ENCODE measurements at regions not wholly inside any gene's neighbourhood (a gene's known extent, or its start where the extent isn't known, plus 50 kb on each side); places are given as distances from the start of the nearest gene placed in this dataset.
"Not testable (repeated sequence)": the region's sequence is repeated elsewhere in the genome, so short reads cannot be mapped to it uniquely, and the experiment has no call there.

- H3K27ac ChIP-seq (ENCODE audit: insufficient read depth in 1 of 2, low read depth in 1 of 2, low read length in 2 of 2, poor library complexity in 1 of 2, severe bottlenecking in 2 of 2), result no peak overlapping the region
- 95% methylated on average over 5 of the region's 5 CpGs for WGBS (ENCODE audit: insufficient coverage)
- no peaks in the 10 kb centered on the region for H3K36me3 ChIP-seq (ENCODE audit: control insufficient read depth in 4 of 4, insufficient read depth in 4 of 4, low read length in 3 of 4)
- H3K9me3 ChIP-seq (ENCODE audit: control extremely low read depth in 1 of 5, control insufficient read depth in 4 of 5, insufficient read depth in 2 of 5, low read depth in 1 of 5, low read length in 4 of 5), result peaks cover 0 to 2% (median 0%) of the 10 kb centered on the region in 5 experiments
- H3K27me3 ChIP-seq (replicated peaks in 2 of 5; ENCODE audit: control insufficient read depth in 4 of 5, insufficient read depth in 5 of 5, low read length in 4 of 5), result no peaks in the 10 kb centered on the region
- no peak for DNase-seq
- H3K4me3 ChIP-seq (ENCODE audit: control insufficient read depth in 1 of 7, extremely low read depth in 1 of 7, insufficient read depth in 4 of 7, low read depth in 2 of 7, low read length in 6 of 7), result no peak overlapping the region
- POLR2A ChIA-PET, result no interaction called here
- CTCF ChIA-PET, result no interaction called here
- peaks cover 0 to 6% (median 4%) of the 10 kb centered on the region in 4 experiments for H3K4me1 ChIP-seq (ENCODE audit: control extremely low read depth in 1 of 4, control insufficient read depth in 4 of 4, insufficient read depth in 4 of 4, low read length in 3 of 4)
Observed at GRCh38 chr10:62938672-62939071, 122.5 kb upstream of the EGR2 start.

GRCh38 chr10:62937674-62938073, 121.5 kb upstream of the EGR2 start:
- 92% methylated on average over 4 of the region's 6 CpGs for WGBS (ENCODE audit: insufficient coverage)
- Histone ChIP-seq H3K4me3 (ENCODE audit: control insufficient read depth in 1 of 7, extremely low read depth in 1 of 7, insufficient read depth in 4 of 7, low read depth in 2 of 7, low read length in 6 of 7) (no peak overlapping the region), H3K36me3 (ENCODE audit: control insufficient read depth in 4 of 4, insufficient read depth in 4 of 4, low read length in 3 of 4) (no peaks in the 10 kb centered on the region), H3K27ac (ENCODE audit: insufficient read depth in 1 of 2, low read depth in 1 of 2, low read length in 2 of 2, poor library complexity in 1 of 2, severe bottlenecking in 2 of 2) (no peak overlapping the region), H3K27me3 (replicated peaks in 2 of 5; ENCODE audit: control insufficient read depth in 4 of 5, insufficient read depth in 5 of 5, low read length in 4 of 5) (no peaks in the 10 kb centered on the region), H3K9me3 (ENCODE audit: control extremely low read depth in 1 of 5, control insufficient read depth in 4 of 5, insufficient read depth in 2 of 5, low read depth in 1 of 5, low read length in 4 of 5) (peaks cover 0 to 2% (median 0%) of the 10 kb centered on the region in 5 experiments), H3K4me1 (ENCODE audit: control extremely low read depth in 1 of 4, control insufficient read depth in 4 of 4, insufficient read depth in 4 of 4, low read length in 3 of 4) (peaks cover 0 to 6% (median 4%) of the 10 kb centered on the region in 4 experiments)
- ChIA-PET CTCF (no interaction called here), POLR2A (no interaction called here)
- DNase-seq, result no peak

- CTCF ChIA-PET, result no interaction called here
Observed at GRCh38 chr10:62935022-62935421, 118.9 kb upstream of the EGR2 start.

GRCh38 chr10:62934258-62934657, 118.1 kb upstream of the EGR2 start:
- no peaks in the 10 kb centered on the region for H3K27me3 ChIP-seq (replicated peaks in 2 of 5; ENCODE audit: control insufficient read depth in 4 of 5, insufficient read depth in 5 of 5, low read length in 4 of 5)
- H3K27ac ChIP-seq (ENCODE audit: insufficient read depth in 1 of 2, low read depth in 1 of 2, low read length in 2 of 2, poor library complexity in 1 of 2, severe bottlenecking in 2 of 2), result no peak overlapping the region
- 21% methylated on average over 7 of the region's 11 CpGs for WGBS (ENCODE audit: insufficient coverage)
- peaks cover 0 to 2% (median 0%) of the 10 kb centered on the region in 5 experiments for H3K9me3 ChIP-seq (ENCODE audit: control extremely low read depth in 1 of 5, control insufficient read depth in 4 of 5, insufficient read depth in 2 of 5, low read depth in 1 of 5, low read length in 4 of 5)
- ChIA-PET POLR2A (interaction anchor here (0.6 kb wide), 1 partner anchor 635 kb away, joined by 4 read pairs; no protein-coding TSS in a partner anchor), CTCF (no interaction called here)
- DNase-seq, result peak in 2 of 3 donors; percentile 29 to 41
- peaks cover 0 to 6% (median 4%) of the 10 kb centered on the region in 4 experiments for H3K4me1 ChIP-seq (ENCODE audit: control extremely low read depth in 1 of 4, control insufficient read depth in 4 of 4, insufficient read depth in 4 of 4, low read length in 3 of 4)
- no peaks in the 10 kb centered on the region for H3K36me3 ChIP-seq (ENCODE audit: control insufficient read depth in 4 of 4, insufficient read depth in 4 of 4, low read length in 3 of 4)
- H3K4me3 ChIP-seq (ENCODE audit: control insufficient read depth in 1 of 7, extremely low read depth in 1 of 7, insufficient read depth in 4 of 7, low read depth in 2 of 7, low read length in 6 of 7), result peak overlapping the region in 1 of 7 experiments; percentile 36

More at GRCh38 chr10:62935022-62935421, 118.9 kb upstream of the EGR2 start:
- Histone ChIP-seq H3K27ac (ENCODE audit: insufficient read depth in 1 of 2, low read depth in 1 of 2, low read length in 2 of 2, poor library complexity in 1 of 2, severe bottlenecking in 2 of 2) (no peak overlapping the region), H3K4me3 (ENCODE audit: control insufficient read depth in 1 of 7, extremely low read depth in 1 of 7, insufficient read depth in 4 of 7, low read depth in 2 of 7, low read length in 6 of 7) (no peak overlapping the region), H3K4me1 (ENCODE audit: control extremely low read depth in 1 of 4, control insufficient read depth in 4 of 4, insufficient read depth in 4 of 4, low read length in 3 of 4) (peaks cover 0 to 6% (median 4%) of the 10 kb centered on the region in 4 experiments), H3K36me3 (ENCODE audit: control insufficient read depth in 4 of 4, insufficient read depth in 4 of 4, low read length in 3 of 4) (no peaks in the 10 kb centered on the region), H3K27me3 (replicated peaks in 2 of 5; ENCODE audit: control insufficient read depth in 4 of 5, insufficient read depth in 5 of 5, low read length in 4 of 5) (no peaks in the 10 kb centered on the region), H3K9me3 (ENCODE audit: control extremely low read depth in 1 of 5, control insufficient read depth in 4 of 5, insufficient read depth in 2 of 5, low read depth in 1 of 5, low read length in 4 of 5) (peaks cover 0 to 2% (median 0%) of the 10 kb centered on the region in 5 experiments)
- DNase-seq, result no peak
- 100% methylated on average over 1 of the region's 2 CpGs for WGBS (ENCODE audit: insufficient coverage)
- POLR2A ChIA-PET, result interaction anchor here (0.6 kb wide), 1 partner anchor 635 kb away, joined by 4 read pairs; no protein-coding TSS in a partner anchor

GRCh38 chr10:62928763-62929162, 112.6 kb upstream of the EGR2 start:
- H3K4me3 ChIP-seq (ENCODE audit: control insufficient read depth in 1 of 7, extremely low read depth in 1 of 7, insufficient read depth in 4 of 7, low read depth in 2 of 7, low read length in 6 of 7); H3K27ac ChIP-seq (ENCODE audit: insufficient read depth in 1 of 2, low read depth in 1 of 2, low read length in 2 of 2, poor library complexity in 1 of 2, severe bottlenecking in 2 of 2); CTCF ChIA-PET; H3K4me1 ChIP-seq (ENCODE audit: control extremely low read depth in 1 of 4, control insufficient read depth in 4 of 4, insufficient read depth in 4 of 4, low read length in 3 of 4); H3K36me3 ChIP-seq (ENCODE audit: control insufficient read depth in 4 of 4, insufficient read depth in 4 of 4, low read length in 3 of 4); H3K27me3 ChIP-seq (replicated peaks in 2 of 5; ENCODE audit: control insufficient read depth in 4 of 5, insufficient read depth in 5 of 5, low read length in 4 of 5); POLR2A ChIA-PET; DNase-seq; H3K9me3 ChIP-seq (ENCODE audit: control extremely low read depth in 1 of 5, control insufficient read depth in 4 of 5, insufficient read depth in 2 of 5, low read depth in 1 of 5, low read length in 4 of 5): not testable (repeated sequence)
- WGBS (ENCODE audit: insufficient coverage), result 90% methylated on average over 4 of the region's 24 CpGs

- no peaks in the 10 kb centered on the region for H3K36me3 ChIP-seq (ENCODE audit: control insufficient read depth in 4 of 4, insufficient read depth in 4 of 4, low read length in 3 of 4)
- ChIA-PET CTCF (no interaction called here), POLR2A (no interaction called here)
- H3K27ac ChIP-seq (ENCODE audit: insufficient read depth in 1 of 2, low read depth in 1 of 2, low read length in 2 of 2, poor library complexity in 1 of 2, severe bottlenecking in 2 of 2), result no peak overlapping the region
- H3K4me3 ChIP-seq (ENCODE audit: control insufficient read depth in 1 of 7, extremely low read depth in 1 of 7, insufficient read depth in 4 of 7, low read depth in 2 of 7, low read length in 6 of 7), result no peak overlapping the region
- WGBS (ENCODE audit: insufficient coverage), result no CpG with 5 or more reads among the region's 1 CpG
- no peaks in the 10 kb centered on the region for H3K4me1 ChIP-seq (ENCODE audit: control extremely low read depth in 1 of 4, control insufficient read depth in 4 of 4, insufficient read depth in 4 of 4, low read length in 3 of 4)
- DNase-seq, result no peak
- H3K9me3 ChIP-seq (ENCODE audit: control extremely low read depth in 1 of 5, control insufficient read depth in 4 of 5, insufficient read depth in 2 of 5, low read depth in 1 of 5, low read length in 4 of 5), result no peaks in the 10 kb centered on the region
- no peaks in the 10 kb centered on the region for H3K27me3 ChIP-seq (replicated peaks in 2 of 5; ENCODE audit: control insufficient read depth in 4 of 5, insufficient read depth in 5 of 5, low read length in 4 of 5)
Observed at GRCh38 chr10:62926407-62926806, 110.2 kb upstream of the EGR2 start.

- Histone ChIP-seq H3K4me3 (ENCODE audit: control insufficient read depth in 1 of 7, extremely low read depth in 1 of 7, insufficient read depth in 4 of 7, low read depth in 2 of 7, low read length in 6 of 7) (no peak overlapping the region), H3K27me3 (replicated peaks in 2 of 5; ENCODE audit: control insufficient read depth in 4 of 5, insufficient read depth in 5 of 5, low read length in 4 of 5) (no peaks in the 10 kb centered on the region), H3K27ac (ENCODE audit: insufficient read depth in 1 of 2, low read depth in 1 of 2, low read length in 2 of 2, poor library complexity in 1 of 2, severe bottlenecking in 2 of 2) (no peak overlapping the region), H3K36me3 (ENCODE audit: control insufficient read depth in 4 of 4, insufficient read depth in 4 of 4, low read length in 3 of 4) (no peaks in the 10 kb centered on the region), H3K9me3 (ENCODE audit: control extremely low read depth in 1 of 5, control insufficient read depth in 4 of 5, insufficient read depth in 2 of 5, low read depth in 1 of 5, low read length in 4 of 5) (no peaks in the 10 kb centered on the region), H3K4me1 (ENCODE audit: control extremely low read depth in 1 of 4, control insufficient read depth in 4 of 4, insufficient read depth in 4 of 4, low read length in 3 of 4) (no peaks in the 10 kb centered on the region)
- 54% methylated on average over 13 of the region's 20 CpGs for WGBS (ENCODE audit: insufficient coverage)
- POLR2A ChIA-PET, result no interaction called here
- CTCF ChIA-PET, result interaction anchor here (0.9 to 1.5 kb wide), 2 partner anchors 9 to 17 kb away, joined by 3 read pairs; no protein-coding TSS in a partner anchor
- DNase-seq, result peak in 1 of 3 donors; percentile 39
Observed at GRCh38 chr10:62924344-62924748, 108.2 kb upstream of the EGR2 start.

Measured in common myeloid progenitor, CD34-positive (primary cell).